ENCODE measurements at regions not wholly inside any gene's neighbourhood (a gene's known extent, or its start where the extent isn't known, plus 50 kb on each side); places are given as distances from the start of the nearest gene placed in this dataset.

DNA sequence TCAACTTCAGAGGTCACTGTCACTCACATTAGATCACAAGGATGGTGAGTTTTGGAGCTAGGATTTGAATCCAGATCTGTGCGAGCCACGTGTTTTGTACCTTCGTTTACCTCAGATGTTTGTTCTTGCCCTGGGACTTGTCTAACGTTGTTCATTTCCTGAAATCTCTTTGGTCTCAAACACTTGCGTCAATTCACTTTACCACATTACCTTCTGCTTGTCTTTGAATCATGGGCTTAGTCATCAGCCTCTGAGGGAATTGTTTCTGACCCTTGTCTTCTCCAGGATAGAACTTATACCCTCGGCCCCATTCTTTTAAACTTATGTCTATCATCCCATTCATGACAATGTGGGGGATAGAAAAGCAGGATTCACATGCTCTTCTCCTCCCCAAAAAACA, 282.7 kb downstream of the DCDC2C start:
- RAD21 ChIA-PET (ENCODE audit: low non-redundant PET in 1 of 2, low total read pairs in 2 of 2, uncharacterized antibody in 2 of 2, unreplicated experiment in 2 of 2): no interaction called here
- no TSS peak for BruUV-seq (replicated peaks)

More for the DNA sequence above, 282.7 kb downstream of the DCDC2C start:
- DNase-seq (ENCODE audit: low read depth, low spot score) (no peak), ATAC-seq (no peak)
- no peak overlapping the region for H3K4me3 ChIP-seq (replicated peaks in 1 of 2; ENCODE audit: low read depth in 1 of 2, low read length in 2 of 2)
- H3K9ac ChIP-seq (ENCODE audit: low read length): no peak overlapping the region
- H3K36me3 ChIP-seq (ENCODE audit: control insufficient read depth in 1 of 2, insufficient read depth in 2 of 2, low read length in 2 of 2): no peaks in the 10 kb centered on the region
- H2AFZ ChIP-seq (ENCODE audit: low read depth, low read length, poor library complexity, severe bottlenecking): no peak overlapping the region
- no peaks in the 10 kb centered on the region for H3K79me2 ChIP-seq (ENCODE audit: insufficient read depth, low read length)
- no peaks in the 10 kb centered on the region for H3K4me1 ChIP-seq (ENCODE audit: control insufficient read depth in 1 of 2, insufficient read depth in 2 of 2, low read length in 2 of 2)
- H3K4me2 ChIP-seq (ENCODE audit: low read length): no peak overlapping the region
- CTCF ChIA-PET: no interaction called here
- no peaks in the 10 kb centered on the region for H3K9me3 ChIP-seq (ENCODE audit: control insufficient read depth in 1 of 2, insufficient read depth in 1 of 2, low read depth in 1 of 2, low read length in 2 of 2)
- intact Hi-C loops (cut with micrococcal nuclease): no loop called here
- POLR2A ChIA-PET: no interaction called here
- no peaks in the 10 kb centered on the region for H3K27me3 ChIP-seq (ENCODE audit: insufficient read depth, low read length)
- no peaks in the 10 kb centered on the region for H4K20me1 ChIP-seq (ENCODE audit: insufficient read depth)
- no peaks in the 10 kb centered on the region for H3K9me2 ChIP-seq (ENCODE audit: insufficient read depth)
- H3K27ac ChIP-seq (ENCODE audit: low read depth, low read length): no peak overlapping the region
- TF ChIP-seq CBX3 (IDR thresholded peaks at IDR 0.05; ENCODE audit: low read depth) (no peak), RAD21 (IDR thresholded peaks at IDR 0.05; ENCODE audit: low read depth) (no peak), POLR2A (IDR thresholded peaks at IDR 0.05; ENCODE audit: borderline replicate concordance, extremely low read depth, insufficient read depth, insufficient read length) (no peak), POLR2AphosphoS5 (IDR thresholded peaks at IDR 0.05; ENCODE audit: low read depth, low read length) (no peak), YY1 (IDR thresholded peaks at IDR 0.05; ENCODE audit: extremely low read depth, insufficient replicate concordance, low read depth, low read length) (no peak), EZH2 (IDR thresholded peaks at IDR 0.05) (no peak), ELF1 (IDR thresholded peaks at IDR 0.05; ENCODE audit: borderline replicate concordance, low read depth) (no peak), TCF7L2 (IDR thresholded peaks at IDR 0.05; ENCODE audit: borderline replicate concordance, extremely low read depth, insufficient read depth, insufficient read length) (no peak), EZH2phosphoT487 (IDR thresholded peaks at IDR 0.05; ENCODE audit: borderline replicate concordance) (no peak), JUND (IDR thresholded peaks at IDR 0.05) (no peak), ZFX (IDR thresholded peaks at IDR 0.05) (no peak), CEBPB (IDR thresholded peaks at IDR 0.05; ENCODE audit: low read depth) (no peak), FOSL1 (IDR thresholded peaks at IDR 0.05; ENCODE audit: low read depth) (no peak), SRF (IDR thresholded peaks at IDR 0.05; ENCODE audit: low read depth) (no peak), SIN3A (IDR thresholded peaks at IDR 0.05; ENCODE audit: low read depth) (no peak)
- TF ChIP-seq, protein P1, sequence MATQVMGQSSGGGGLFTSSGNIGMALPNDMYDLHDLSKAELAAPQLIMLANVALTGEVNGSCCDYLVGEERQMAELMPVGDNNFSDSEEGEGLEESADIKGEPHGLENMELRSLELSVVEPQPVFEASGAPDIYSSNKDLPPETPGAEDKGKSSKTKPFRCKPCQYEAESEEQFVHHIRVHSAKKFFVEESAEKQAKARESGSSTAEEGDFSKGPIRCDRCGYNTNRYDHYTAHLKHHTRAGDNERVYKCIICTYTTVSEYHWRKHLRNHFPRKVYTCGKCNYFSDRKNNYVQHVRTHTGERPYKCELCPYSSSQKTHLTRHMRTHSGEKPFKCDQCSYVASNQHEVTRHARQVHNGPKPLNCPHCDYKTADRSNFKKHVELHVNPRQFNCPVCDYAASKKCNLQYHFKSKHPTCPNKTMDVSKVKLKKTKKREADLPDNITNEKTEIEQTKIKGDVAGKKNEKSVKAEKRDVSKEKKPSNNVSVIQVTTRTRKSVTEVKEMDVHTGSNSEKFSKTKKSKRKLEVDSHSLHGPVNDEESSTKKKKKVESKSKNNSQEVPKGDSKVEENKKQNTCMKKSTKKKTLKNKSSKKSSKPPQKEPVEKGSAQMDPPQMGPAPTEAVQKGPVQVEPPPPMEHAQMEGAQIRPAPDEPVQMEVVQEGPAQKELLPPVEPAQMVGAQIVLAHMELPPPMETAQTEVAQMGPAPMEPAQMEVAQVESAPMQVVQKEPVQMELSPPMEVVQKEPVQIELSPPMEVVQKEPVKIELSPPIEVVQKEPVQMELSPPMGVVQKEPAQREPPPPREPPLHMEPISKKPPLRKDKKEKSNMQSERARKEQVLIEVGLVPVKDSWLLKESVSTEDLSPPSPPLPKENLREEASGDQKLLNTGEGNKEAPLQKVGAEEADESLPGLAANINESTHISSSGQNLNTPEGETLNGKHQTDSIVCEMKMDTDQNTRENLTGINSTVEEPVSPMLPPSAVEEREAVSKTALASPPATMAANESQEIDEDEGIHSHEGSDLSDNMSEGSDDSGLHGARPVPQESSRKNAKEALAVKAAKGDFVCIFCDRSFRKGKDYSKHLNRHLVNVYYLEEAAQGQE (IDR thresholded peaks at IDR 0.05; ENCODE audit: low read depth): no peak
- TF ChIP-seq, protein P2, sequence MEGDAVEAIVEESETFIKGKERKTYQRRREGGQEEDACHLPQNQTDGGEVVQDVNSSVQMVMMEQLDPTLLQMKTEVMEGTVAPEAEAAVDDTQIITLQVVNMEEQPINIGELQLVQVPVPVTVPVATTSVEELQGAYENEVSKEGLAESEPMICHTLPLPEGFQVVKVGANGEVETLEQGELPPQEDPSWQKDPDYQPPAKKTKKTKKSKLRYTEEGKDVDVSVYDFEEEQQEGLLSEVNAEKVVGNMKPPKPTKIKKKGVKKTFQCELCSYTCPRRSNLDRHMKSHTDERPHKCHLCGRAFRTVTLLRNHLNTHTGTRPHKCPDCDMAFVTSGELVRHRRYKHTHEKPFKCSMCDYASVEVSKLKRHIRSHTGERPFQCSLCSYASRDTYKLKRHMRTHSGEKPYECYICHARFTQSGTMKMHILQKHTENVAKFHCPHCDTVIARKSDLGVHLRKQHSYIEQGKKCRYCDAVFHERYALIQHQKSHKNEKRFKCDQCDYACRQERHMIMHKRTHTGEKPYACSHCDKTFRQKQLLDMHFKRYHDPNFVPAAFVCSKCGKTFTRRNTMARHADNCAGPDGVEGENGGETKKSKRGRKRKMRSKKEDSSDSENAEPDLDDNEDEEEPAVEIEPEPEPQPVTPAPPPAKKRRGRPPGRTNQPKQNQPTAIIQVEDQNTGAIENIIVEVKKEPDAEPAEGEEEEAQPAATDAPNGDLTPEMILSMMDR (IDR thresholded peaks at IDR 0.05 in 2 of 3, conservative IDR thresholded peaks at IDR 0.05 in 1 of 3; ENCODE audit: borderline replicate concordance in 1 of 3, insufficient read depth in 1 of 3, low read depth in 2 of 3, low read length in 2 of 3): no peak
- TF ChIP-seq, protein P3, sequence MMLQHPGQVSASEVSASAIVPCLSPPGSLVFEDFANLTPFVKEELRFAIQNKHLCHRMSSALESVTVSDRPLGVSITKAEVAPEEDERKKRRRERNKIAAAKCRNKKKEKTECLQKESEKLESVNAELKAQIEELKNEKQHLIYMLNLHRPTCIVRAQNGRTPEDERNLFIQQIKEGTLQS (IDR thresholded peaks at IDR 0.05): no peak
